A549 (cell line): ENCODE measurements at regions not wholly inside any gene's neighbourhood (a gene's known extent, or its start where the extent isn't known, plus 50 kb on each side); places are given as distances from the start of the nearest gene placed in this dataset.

Experiments
- CHD2 ChIP-seq: fragments of 150-350 bp; IDR thresholded peaks from 2 replicates; pipeline ENCODE4 v1.6.1; 2014; ENCODE audit warnings: low read length; ENCODE audit not compliant: partially characterized antibody
- CTCF ChIP-seq: fragments of >200 bp; sonication (Bioruptor Twin); formaldehyde crosslinking; IDR thresholded peaks from 3 replicates; pipeline ENCODE4 v1.5.1; 2016
- EP300 ChIP-seq, 2 experiments: fragments of >200 bp; sonication (Bioruptor Twin); formaldehyde crosslinking; IDR thresholded peaks; 2 replicates in 1 of 2; 3 replicates in 1 of 2; pipeline ENCODE4 v1.6.1; 2016 to 2017
- MAZ ChIP-seq: fragments of 150-350 bp; IDR thresholded peaks from 2 replicates; pipeline ENCODE4 v1.6.1; 2014; ENCODE audit warnings: antibody characterized with exemption, low read depth, low read length, borderline replicate concordance
- POLR2A ChIP-seq: IDR thresholded peaks from 2 replicates; pipeline ENCODE4 v1.6.1; 2012; ENCODE audit warnings: mild to moderate bottlenecking, low read length
- ZNF302 ChIP-seq: fragments of 250-450 bp; sonication (Bioruptor Pico); IDR thresholded peaks from 2 replicates; pipeline ENCODE4 v1.9.0; 2021; ENCODE audit warnings: inconsistent platforms, mild to moderate bottlenecking, moderate library complexity

GRCh38 chr18:44033144-44033701 is 647.5 kb upstream of the SETBP1 start:
- TF ChIP-seq EP300 (IDR thresholded peaks at IDR 0.05) (no peak), ZNF302 (CRISPR knock-in tag) (no peak), CTCF (no peak), POLR2A (no peak), MAZ (no peak), CHD2 (no peak)
